HepG2 (cell line): ENCODE measurements at regions not wholly inside any gene's neighbourhood (a gene's known extent, or its start where the extent isn't known, plus 50 kb on each side); places are given as distances from the start of the nearest gene placed in this dataset.

Experiments used
- ERF ChIP-seq: IDR thresholded peaks from 2 replicates; pipeline ENCODE4 v1.6.1; 2018; ENCODE audit warnings: missing biosample characterization, missing genetic modification reagents
- FOSL1 ChIP-seq: sonication (generic); formaldehyde crosslinking; IDR thresholded peaks from 2 replicates; pipeline ENCODE4 v1.9.0; 2021; ENCODE audit warnings: missing genetic modification reagents, borderline replicate concordance
- GTF2F1 ChIP-seq: fragments of 150-350 bp; IDR thresholded peaks from 2 replicates; pipeline ENCODE4 v1.6.1; 2014; ENCODE audit warnings: low read length
- HDAC1 ChIP-seq: sonication (generic); formaldehyde crosslinking; IDR thresholded peaks from 2 replicates; pipeline ENCODE4 v1.5.1; 2020; ENCODE audit warnings: mild to moderate bottlenecking, missing genetic modification reagents
- HIVEP1 ChIP-seq: sonication (generic); formaldehyde crosslinking; IDR thresholded peaks from 2 replicates; pipeline ENCODE4 v1.4.0; 2020; ENCODE audit warnings: mild to moderate bottlenecking, missing genetic modification reagents
- KAT2B ChIP-seq: fragments of 150-350 bp; IDR thresholded peaks from 2 replicates; pipeline ENCODE4 v1.6.1; 2014; ENCODE audit warnings: low read depth, low read length, borderline replicate concordance
- MAFG ChIP-seq: sonication (generic); formaldehyde crosslinking; IDR thresholded peaks from 2 replicates; pipeline ENCODE4 v1.5.1; 2020; ENCODE audit warnings: mild to moderate bottlenecking, missing genetic modification reagents
- MEF2D ChIP-seq: sonication (generic); formaldehyde crosslinking; IDR thresholded peaks from 2 replicates; pipeline ENCODE4 v1.5.1; 2020; ENCODE audit warnings: mild to moderate bottlenecking, missing genetic modification reagents
- MIER3 ChIP-seq: IDR thresholded peaks from 2 replicates; pipeline ENCODE4 v1.6.1; 2016; ENCODE audit warnings: missing compliant biosample characterization, borderline replicate concordance
- MXD4 ChIP-seq: IDR thresholded peaks from 2 replicates; pipeline ENCODE4 v1.6.1; 2016; ENCODE audit warnings: mild to moderate bottlenecking, missing biosample characterization, missing genetic modification reagents
- MZF1 ChIP-seq: sonication (generic); formaldehyde crosslinking; IDR thresholded peaks from 2 replicates; pipeline ENCODE4 v1.8.1; 2023; ENCODE audit warnings: mild to moderate bottlenecking, missing genetic modification reagents, borderline replicate concordance
- NFE2L1 ChIP-seq: sonication (generic); formaldehyde crosslinking; IDR thresholded peaks from 2 replicates; pipeline ENCODE4 v1.4.0; 2020; ENCODE audit warnings: missing genetic modification reagents, mild to moderate bottlenecking, borderline replicate concordance
- POGZ ChIP-seq: sonication (generic); formaldehyde crosslinking; IDR thresholded peaks from 2 replicates; pipeline ENCODE4 v1.4.0; 2020; ENCODE audit warnings: mild to moderate bottlenecking, missing genetic modification reagents
- RXRB ChIP-seq: IDR thresholded peaks from 2 replicates; pipeline ENCODE4 v1.6.1; 2016; ENCODE audit warnings: borderline replicate concordance, missing genetic modification reagents, missing compliant biosample characterization
- SKI ChIP-seq: fragments of 450-650 bp; IDR thresholded peaks from one replicate; pipeline ENCODE4 v1.6.1; 2018; ENCODE audit warnings: mild to moderate bottlenecking; ENCODE audit not compliant: partially characterized antibody
- SOX5 ChIP-seq: IDR thresholded peaks from 2 replicates; pipeline ENCODE4 v1.6.1; 2016; ENCODE audit warnings: borderline replicate concordance
- ZNF337 ChIP-seq: sonication (generic); formaldehyde crosslinking; IDR thresholded peaks from 2 replicates; pipeline ENCODE4 v1.5.1; 2020; ENCODE audit warnings: missing genetic modification reagents, low read depth, mild to moderate bottlenecking, borderline replicate concordance
- ZNF367 ChIP-seq: sonication (generic); formaldehyde crosslinking; IDR thresholded peaks from 2 replicates; pipeline ENCODE4 v1.4.0; 2020; ENCODE audit warnings: missing genetic modification reagents, borderline replicate concordance
- ZNF501 ChIP-seq: sonication (generic); formaldehyde crosslinking; IDR thresholded peaks from 2 replicates; pipeline ENCODE4 v1.5.1; 2020; ENCODE audit warnings: mild to moderate bottlenecking, moderate library complexity, missing genetic modification reagents
- ZNF629 ChIP-seq: sonication (generic); formaldehyde crosslinking; conservative IDR thresholded peaks from 2 replicates; pipeline ENCODE4 v1.5.0; 2020; ENCODE audit warnings: missing genetic modification reagents
- ZNF879 ChIP-seq: sonication (generic); formaldehyde crosslinking; IDR thresholded peaks from 2 replicates; pipeline ENCODE4 v1.8.1; 2023; ENCODE audit warnings: missing genetic modification reagents
- ZSCAN25 ChIP-seq: sonication (generic); formaldehyde crosslinking; IDR thresholded peaks from 2 replicates; pipeline ENCODE4 v1.8.0; 2022; ENCODE audit warnings: mild to moderate bottlenecking, missing genetic modification reagents
- TF ChIP-seq, protein P1 (sequence below): sonication (generic); formaldehyde crosslinking; IDR thresholded peaks from 2 replicates; pipeline ENCODE4 v1.4.0; 2020; ENCODE audit warnings: missing genetic modification reagents; ENCODE audit errors: not compliant biosample characterization
- TF ChIP-seq, protein P2 (sequence below): sonication (generic); formaldehyde crosslinking; conservative IDR thresholded peaks from 2 replicates; pipeline ENCODE4 v1.4.0; 2020; ENCODE audit warnings: mild to moderate bottlenecking, missing genetic modification reagents, moderate library complexity
- TF ChIP-seq, protein P3 (sequence below): sonication (generic); formaldehyde crosslinking; IDR thresholded peaks from 2 replicates; pipeline ENCODE4 v1.4.0; 2020; ENCODE audit warnings: missing genetic modification reagents, borderline replicate concordance
- TF ChIP-seq, protein P4 (sequence below): sonication (generic); formaldehyde crosslinking; IDR thresholded peaks from 2 replicates; pipeline ENCODE4 v1.8.0; 2022; ENCODE audit warnings: low read depth, missing genetic modification reagents

DNA sequence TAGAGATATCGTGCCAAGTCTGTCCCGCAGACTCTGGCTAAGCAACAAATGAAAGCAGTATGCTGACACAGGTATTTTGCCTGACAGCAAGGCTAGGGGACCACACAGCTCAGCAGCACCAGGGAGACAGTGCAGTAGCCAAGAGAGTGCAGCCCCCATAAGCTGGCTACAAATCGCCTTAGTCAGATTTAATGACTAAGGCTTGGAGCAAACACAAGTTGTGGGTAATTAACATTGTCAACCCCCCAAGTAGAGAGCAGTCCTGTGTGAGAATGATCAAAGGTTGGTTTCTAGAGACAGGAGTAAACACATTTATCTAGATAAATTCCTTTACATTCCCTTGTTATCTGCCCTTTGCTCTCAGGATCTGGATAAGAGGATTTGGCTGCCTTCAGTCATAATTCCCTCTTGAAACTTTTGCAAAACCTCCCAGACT, 1434.5 kb upstream of the CDH6 start (continued):
- TF ChIP-seq, protein P1, sequence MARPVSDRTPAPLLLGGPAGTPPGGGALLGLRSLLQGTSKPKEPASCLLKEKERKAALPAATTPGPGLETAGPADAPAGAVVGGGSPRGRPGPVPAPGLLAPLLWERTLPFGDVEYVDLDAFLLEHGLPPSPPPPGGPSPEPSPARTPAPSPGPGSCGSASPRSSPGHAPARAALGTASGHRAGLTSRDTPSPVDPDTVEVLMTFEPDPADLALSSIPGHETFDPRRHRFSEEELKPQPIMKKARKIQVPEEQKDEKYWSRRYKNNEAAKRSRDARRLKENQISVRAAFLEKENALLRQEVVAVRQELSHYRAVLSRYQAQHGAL (CRISPR knock-in tag): no peak
- TF ChIP-seq MAFG (CRISPR knock-in tag) (peak; percentile 68), FOSL1 (CRISPR knock-in tag) (0 out of 2 replicates have a peak, but pooled peaks have one; percentile 63), ZNF367 (CRISPR knock-in tag) (no peak), MIER3 (CRISPR knock-in tag) (peak; percentile 57; the same call in 1 of the 2 replicates), ZSCAN25 (CRISPR knock-in tag) (no peak), MXD4 (CRISPR knock-in tag) (no peak), ZNF879 (CRISPR knock-in tag) (no peak), NFE2L1 (no peak), POGZ (CRISPR knock-in tag) (peak; percentile 75), SOX5 (peak; percentile 72; the same call in 1 of the 2 replicates), ZNF629 (CRISPR knock-in tag) (no peak), ZNF501 (CRISPR knock-in tag) (no peak), HDAC1 (CRISPR knock-in tag) (peak; percentile 42), MZF1 (CRISPR knock-in tag) (no peak), KAT2B (no peak), GTF2F1 (no peak), HIVEP1 (CRISPR knock-in tag) (no peak), ZNF337 (CRISPR knock-in tag) (no peak), ERF (CRISPR knock-in tag) (0 out of 2 replicates have a peak, but pooled peaks have one; percentile 47), RXRB (peak; percentile 65; the same call in 1 of the 2 replicates), MEF2D (CRISPR knock-in tag) (peak; percentile 31; the same call in 1 of the 2 replicates), SKI (peak; percentile 44)
- TF ChIP-seq, protein P2, sequence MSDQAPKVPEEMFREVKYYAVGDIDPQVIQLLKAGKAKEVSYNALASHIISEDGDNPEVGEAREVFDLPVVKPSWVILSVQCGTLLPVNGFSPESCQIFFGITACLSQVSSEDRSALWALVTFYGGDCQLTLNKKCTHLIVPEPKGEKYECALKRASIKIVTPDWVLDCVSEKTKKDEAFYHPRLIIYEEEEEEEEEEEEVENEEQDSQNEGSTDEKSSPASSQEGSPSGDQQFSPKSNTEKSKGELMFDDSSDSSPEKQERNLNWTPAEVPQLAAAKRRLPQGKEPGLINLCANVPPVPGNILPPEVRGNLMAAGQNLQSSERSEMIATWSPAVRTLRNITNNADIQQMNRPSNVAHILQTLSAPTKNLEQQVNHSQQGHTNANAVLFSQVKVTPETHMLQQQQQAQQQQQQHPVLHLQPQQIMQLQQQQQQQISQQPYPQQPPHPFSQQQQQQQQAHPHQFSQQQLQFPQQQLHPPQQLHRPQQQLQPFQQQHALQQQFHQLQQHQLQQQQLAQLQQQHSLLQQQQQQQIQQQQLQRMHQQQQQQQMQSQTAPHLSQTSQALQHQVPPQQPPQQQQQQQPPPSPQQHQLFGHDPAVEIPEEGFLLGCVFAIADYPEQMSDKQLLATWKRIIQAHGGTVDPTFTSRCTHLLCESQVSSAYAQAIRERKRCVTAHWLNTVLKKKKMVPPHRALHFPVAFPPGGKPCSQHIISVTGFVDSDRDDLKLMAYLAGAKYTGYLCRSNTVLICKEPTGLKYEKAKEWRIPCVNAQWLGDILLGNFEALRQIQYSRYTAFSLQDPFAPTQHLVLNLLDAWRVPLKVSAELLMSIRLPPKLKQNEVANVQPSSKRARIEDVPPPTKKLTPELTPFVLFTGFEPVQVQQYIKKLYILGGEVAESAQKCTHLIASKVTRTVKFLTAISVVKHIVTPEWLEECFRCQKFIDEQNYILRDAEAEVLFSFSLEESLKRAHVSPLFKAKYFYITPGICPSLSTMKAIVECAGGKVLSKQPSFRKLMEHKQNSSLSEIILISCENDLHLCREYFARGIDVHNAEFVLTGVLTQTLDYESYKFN (CRISPR knock-in tag): peak; percentile 96
- TF ChIP-seq, protein P3, sequence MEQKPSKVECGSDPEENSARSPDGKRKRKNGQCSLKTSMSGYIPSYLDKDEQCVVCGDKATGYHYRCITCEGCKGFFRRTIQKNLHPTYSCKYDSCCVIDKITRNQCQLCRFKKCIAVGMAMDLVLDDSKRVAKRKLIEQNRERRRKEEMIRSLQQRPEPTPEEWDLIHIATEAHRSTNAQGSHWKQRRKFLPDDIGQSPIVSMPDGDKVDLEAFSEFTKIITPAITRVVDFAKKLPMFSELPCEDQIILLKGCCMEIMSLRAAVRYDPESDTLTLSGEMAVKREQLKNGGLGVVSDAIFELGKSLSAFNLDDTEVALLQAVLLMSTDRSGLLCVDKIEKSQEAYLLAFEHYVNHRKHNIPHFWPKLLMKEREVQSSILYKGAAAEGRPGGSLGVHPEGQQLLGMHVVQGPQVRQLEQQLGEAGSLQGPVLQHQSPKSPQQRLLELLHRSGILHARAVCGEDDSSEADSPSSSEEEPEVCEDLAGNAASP: peak; percentile 69; the same call in 1 of the 2 replicates
- TF ChIP-seq, protein P4, sequence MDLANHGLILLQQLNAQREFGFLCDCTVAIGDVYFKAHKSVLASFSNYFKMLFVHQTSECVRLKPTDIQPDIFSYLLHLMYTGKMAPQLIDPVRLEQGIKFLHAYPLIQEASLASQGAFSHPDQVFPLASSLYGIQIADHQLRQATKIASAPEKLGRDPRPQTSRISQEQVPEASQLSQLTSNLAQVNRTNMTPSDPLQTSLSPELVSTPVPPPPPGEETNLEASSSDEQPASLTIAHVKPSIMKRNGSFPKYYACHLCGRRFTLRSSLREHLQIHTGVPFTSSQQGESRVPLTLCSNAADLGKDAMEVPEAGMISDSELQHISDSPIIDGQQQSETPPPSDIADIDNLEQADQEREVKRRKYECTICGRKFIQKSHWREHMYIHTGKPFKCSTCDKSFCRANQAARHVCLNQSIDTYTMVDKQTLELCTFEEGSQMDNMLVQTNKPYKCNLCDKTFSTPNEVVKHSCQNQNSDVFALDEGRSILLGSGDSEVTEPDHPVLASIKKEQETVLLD (CRISPR knock-in tag): no peak
